A549 (cell line): ENCODE measurements at regions not wholly inside any gene's neighbourhood (a gene's known extent, or its start where the extent isn't known, plus 50 kb on each side); places are given as distances from the start of the nearest gene placed in this dataset.

ENCODE experiments used
- CTCF ChIP-seq: fragments of >200 bp; sonication (Bioruptor Twin); formaldehyde crosslinking; IDR thresholded peaks from 3 replicates; pipeline ENCODE4 v1.5.1; 2016
- MAFK ChIP-seq: fragments of 450-650 bp; IDR thresholded peaks from 2 replicates; pipeline ENCODE4 v1.6.1; 2014; ENCODE audit not compliant: partially characterized antibody
- PBX3 ChIP-seq: IDR thresholded peaks from 2 replicates; pipeline ENCODE4 v1.6.1; 2012
- POLR2A ChIP-seq: IDR thresholded peaks from 2 replicates; pipeline ENCODE4 v1.6.1; 2012; ENCODE audit warnings: mild to moderate bottlenecking, low read length

GRCh38 chr5:124239572-124239971 is 506.9 kb downstream of the ZNF608 start:
- TF ChIP-seq MAFK (no peak), CTCF (no peak), POLR2A (no peak), PBX3 (no peak)
